Gastrocnemius medialis (tissue), 4 donors: ENCODE measurements at regions not wholly inside any gene's neighbourhood (a gene's known extent, or its start where the extent isn't known, plus 50 kb on each side); places are given as distances from the start of the nearest gene placed in this dataset.

ENCODE experiments used
- ATAC-seq, 2 donors: fragments of 150-250 bp; one replicate each; pipeline ENCODE4 v1.9.1; 2016
- DNase-seq, 2 donors: peaks; one replicate each; pipeline ENCODE4 v3.0.0-alpha.2; 2019
- H3K27ac ChIP-seq, 4 donors: fragments of 200-600 bp; sonication (generic); 1 replicate in 1 of 4; 2 replicates in 3 of 4; pipeline ENCODE4 v1.5.1; 2016 to 2018; ENCODE audit warnings: mild to moderate bottlenecking in 2 of 4, moderate library complexity in 1 of 4
- H3K27me3 ChIP-seq, 3 donors: fragments of 200-600 bp; sonication (generic) in 2 of 3; 1 replicate in 1 of 3; 2 replicates in 2 of 3; pipeline versions ENCODE4 v1.5.1 to v1.6.0; 2016 to 2019; ENCODE audit warnings: mild to moderate bottlenecking in 1 of 3, moderate library complexity in 1 of 3
- H3K36me3 ChIP-seq, 2 donors: fragments of 200-600 bp; sonication (generic) in 1 of 2; one replicate each; pipeline ENCODE4 v1.5.1; 2017 to 2018
- H3K4me1 ChIP-seq, 2 donors: fragments of 200-600 bp; sonication (generic) in 1 of 2; one replicate each; pipeline ENCODE4 v1.5.1; 2016 to 2017; ENCODE audit warnings: mild to moderate bottlenecking in 2 of 2
- H3K4me3 ChIP-seq, 4 donors: fragments of 200-600 bp; sonication (generic) in 3 of 4; 1 replicate in 1 of 4; 2 replicates in 3 of 4; pipeline ENCODE4 v1.5.1; 2016 to 2019; ENCODE audit warnings: mild to moderate bottlenecking in 2 of 4
- H3K9me3 ChIP-seq, 3 donors: fragments of 200-600 bp; sonication (generic) in 2 of 3; 1 replicate in 1 of 3; 2 replicates in 2 of 3; pipeline ENCODE4 v1.5.1; 2016 to 2019
- POLR2A ChIP-seq, 2 donors: fragments of 450-650 bp; IDR thresholded peaks; one replicate each; pipeline ENCODE4 v1.6.1; 2017; ENCODE audit warnings: antibody characterized with exemption in 2 of 2, mild to moderate bottlenecking in 2 of 2, moderate library complexity in 2 of 2
- in situ Hi-C, 4 donors: fragments of 200-750 bp; cut with MboI; loops; one replicate each; pipeline versions ENCODE4 v1.15.0 to v1.8.0; 2017; ENCODE audit warnings: low sequenced_read_pairs in 4 of 4
- intact Hi-C: fragments of 100-400 bp; cut with DNase I; formaldehyde crosslinking; loops from one replicate; pipeline ENCODE4 v1.15.1; 2023; ENCODE audit warnings: low total_unique reads
- TF ChIP-seq, protein P1 (sequence below), 5 experiments: fragments of 450-650 bp in 3 of 5; fragments of 200-600 bp in 2 of 5; sonication (generic) in 2 of 5; IDR thresholded peaks in 4 of 5; conservative IDR thresholded peaks in 1 of 5; 1 replicate in 4 of 5; 2 replicates in 1 of 5; pipeline ENCODE4 v1.5.1; 2016 to 2019; ENCODE audit warnings: antibody characterized with exemption in 5 of 5, mild to moderate bottlenecking in 3 of 5, moderate library complexity in 3 of 5

DNA sequence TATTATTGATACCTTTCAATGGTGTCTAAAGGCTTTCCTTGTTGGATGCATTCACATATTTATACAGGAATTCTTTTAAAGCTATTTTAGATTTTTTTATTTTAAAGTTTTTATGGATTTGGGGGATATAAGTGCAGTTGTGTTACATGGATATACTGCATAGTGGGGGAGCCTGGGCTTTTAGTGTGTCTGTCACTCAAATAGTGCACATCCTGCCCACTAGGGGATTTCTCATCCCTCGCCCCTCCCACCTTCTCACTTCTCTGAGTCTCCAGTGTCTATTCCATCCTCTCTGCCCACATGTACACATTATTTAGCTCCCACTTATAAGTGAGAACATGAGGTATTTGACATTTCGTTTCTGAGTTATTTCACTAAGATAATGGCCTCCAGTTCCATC lies 154.0 kb upstream of the MKI67 start:
- Histone ChIP-seq H3K4me3 (no peak overlapping the region), H3K27me3 (peaks cover 0 to 6% (median 0%) of the 10 kb centered on the region in 3 donors), H3K36me3 (no peaks in the 10 kb centered on the region), H3K4me1 (no peaks in the 10 kb centered on the region), H3K9me3 (no peaks in the 10 kb centered on the region), H3K27ac (no peak overlapping the region)
- no peak for ATAC-seq
- in situ Hi-C loops (no loop called here), intact Hi-C loops (no loop called here)
- TF ChIP-seq, protein P1, sequence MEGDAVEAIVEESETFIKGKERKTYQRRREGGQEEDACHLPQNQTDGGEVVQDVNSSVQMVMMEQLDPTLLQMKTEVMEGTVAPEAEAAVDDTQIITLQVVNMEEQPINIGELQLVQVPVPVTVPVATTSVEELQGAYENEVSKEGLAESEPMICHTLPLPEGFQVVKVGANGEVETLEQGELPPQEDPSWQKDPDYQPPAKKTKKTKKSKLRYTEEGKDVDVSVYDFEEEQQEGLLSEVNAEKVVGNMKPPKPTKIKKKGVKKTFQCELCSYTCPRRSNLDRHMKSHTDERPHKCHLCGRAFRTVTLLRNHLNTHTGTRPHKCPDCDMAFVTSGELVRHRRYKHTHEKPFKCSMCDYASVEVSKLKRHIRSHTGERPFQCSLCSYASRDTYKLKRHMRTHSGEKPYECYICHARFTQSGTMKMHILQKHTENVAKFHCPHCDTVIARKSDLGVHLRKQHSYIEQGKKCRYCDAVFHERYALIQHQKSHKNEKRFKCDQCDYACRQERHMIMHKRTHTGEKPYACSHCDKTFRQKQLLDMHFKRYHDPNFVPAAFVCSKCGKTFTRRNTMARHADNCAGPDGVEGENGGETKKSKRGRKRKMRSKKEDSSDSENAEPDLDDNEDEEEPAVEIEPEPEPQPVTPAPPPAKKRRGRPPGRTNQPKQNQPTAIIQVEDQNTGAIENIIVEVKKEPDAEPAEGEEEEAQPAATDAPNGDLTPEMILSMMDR (IDR thresholded peaks at IDR 0.05 in 4 of 5, conservative IDR thresholded peaks at IDR 0.05 in 1 of 5): no peak
- TF ChIP-seq POLR2A (IDR thresholded peaks at IDR 0.05): no peak
- no peak for DNase-seq

DNA sequence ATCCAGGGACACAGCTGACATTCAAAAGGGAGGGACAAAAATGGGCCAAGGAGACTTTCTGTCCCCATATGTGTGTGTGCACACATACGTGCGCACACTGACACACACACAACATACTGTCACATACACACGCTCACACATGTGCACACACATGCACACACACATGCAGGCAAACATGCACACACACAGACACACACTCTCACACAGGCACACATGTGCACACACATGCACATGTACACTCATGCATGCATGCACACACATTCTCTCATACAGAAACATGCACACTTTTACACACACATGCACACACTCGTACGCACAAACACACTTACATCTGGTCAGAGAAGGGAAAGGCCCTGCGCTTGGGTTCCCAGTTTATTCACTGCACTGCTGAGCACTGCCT lies 155.1 kb upstream of the MKI67 start:
- Histone ChIP-seq H3K9me3 (no peaks in the 10 kb centered on the region), H3K4me3 (no peak overlapping the region), H3K27me3 (peaks cover 0 to 6% (median 5%) of the 10 kb centered on the region in 3 donors), H3K27ac (no peak overlapping the region), H3K36me3 (no peaks in the 10 kb centered on the region), H3K4me1 (no peaks in the 10 kb centered on the region)
- no peak for TF ChIP-seq POLR2A (IDR thresholded peaks at IDR 0.05)
- TF ChIP-seq, protein P1 (IDR thresholded peaks at IDR 0.05 in 4 of 5, conservative IDR thresholded peaks at IDR 0.05 in 1 of 5): no peak
- no peak for ATAC-seq
- in situ Hi-C loops (no loop called here), intact Hi-C loops (no loop called here)
- DNase-seq: no peak

DNA sequence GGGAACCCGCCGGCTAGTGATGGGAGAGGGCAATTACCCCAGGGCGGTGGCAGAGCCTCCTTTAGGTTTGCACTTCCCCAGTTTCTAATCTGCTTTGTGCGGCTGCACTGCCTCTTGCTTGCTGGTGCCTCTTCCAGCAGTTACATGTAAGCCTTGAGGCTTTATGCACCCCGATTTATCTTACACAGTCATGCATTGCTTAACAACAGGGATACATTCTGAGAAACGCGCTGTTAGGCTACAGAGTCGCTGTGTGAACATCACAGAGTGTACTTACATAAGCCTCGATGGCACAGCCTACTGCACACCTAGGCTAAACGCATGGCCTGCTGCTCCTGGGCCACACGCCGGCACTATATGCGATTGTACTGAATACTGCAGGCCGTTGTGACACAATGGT lies 155.6 kb upstream of the MKI67 start:
- TF ChIP-seq POLR2A (IDR thresholded peaks at IDR 0.05): no peak
- TF ChIP-seq, protein P1 (IDR thresholded peaks at IDR 0.05 in 4 of 5, conservative IDR thresholded peaks at IDR 0.05 in 1 of 5): no peak
- Histone ChIP-seq H3K9me3 (no peaks in the 10 kb centered on the region), H3K27me3 (peaks cover 0 to 6% (median 5%) of the 10 kb centered on the region in 3 donors), H3K4me1 (no peaks in the 10 kb centered on the region), H3K4me3 (no peak overlapping the region), H3K27ac (no peak overlapping the region), H3K36me3 (no peaks in the 10 kb centered on the region)
- DNase-seq (no peak), ATAC-seq (no peak)
- intact Hi-C loops: no loop called here
- in situ Hi-C loops: no loop called here

DNA sequence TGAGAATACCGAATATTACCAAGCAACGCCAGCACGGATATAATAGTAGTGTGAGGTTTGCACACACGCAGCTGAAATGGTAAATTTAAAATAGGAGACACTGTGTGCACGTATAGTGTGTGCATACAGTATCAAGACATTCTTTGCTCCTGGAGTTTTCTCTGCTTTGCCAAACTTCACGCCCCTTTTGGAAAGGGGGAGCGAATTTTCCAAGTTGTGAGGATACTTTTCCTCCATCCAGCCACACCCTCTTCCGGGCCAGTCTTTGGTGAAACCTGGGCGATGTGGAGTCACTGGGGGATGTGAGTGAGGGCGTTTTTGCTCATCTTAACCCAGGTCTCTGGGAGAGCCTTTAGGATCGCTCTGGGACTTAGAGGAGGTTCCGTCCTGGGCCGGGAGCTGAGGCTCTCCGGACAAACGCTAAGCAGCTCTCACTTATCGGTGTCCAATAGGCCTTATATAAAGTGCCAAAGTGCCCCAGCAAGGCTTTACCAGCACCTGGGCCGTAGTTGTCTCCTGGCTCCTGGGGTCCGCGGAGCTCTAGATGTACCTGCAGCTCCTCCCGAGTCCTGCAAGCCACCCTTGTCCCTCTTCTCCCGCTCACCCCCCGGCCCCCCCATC lies 160.0 kb upstream of the MKI67 start:
- intact Hi-C loops (no loop called here), in situ Hi-C loops (no loop called here)
- Histone ChIP-seq H3K27me3 (peaks cover 14 to 31% (median 18%) of the 10 kb centered on the region in 3 donors), H3K27ac (no peak overlapping the region), H3K9me3 (peaks cover 0 to 4% (median 0%) of the 10 kb centered on the region in 3 donors), H3K4me1 (no peaks in the 10 kb centered on the region), H3K36me3 (no peaks in the 10 kb centered on the region), H3K4me3 (no peak overlapping the region)
- TF ChIP-seq, protein P1 (IDR thresholded peaks at IDR 0.05 in 4 of 5, conservative IDR thresholded peaks at IDR 0.05 in 1 of 5): no peak
- no peak for TF ChIP-seq POLR2A (IDR thresholded peaks at IDR 0.05)
- no peak for ATAC-seq
- DNase-seq: no peak
